ENCODE measurements at regions not wholly inside any gene's neighbourhood (a gene's known extent, or its start where the extent isn't known, plus 50 kb on each side); places are given as distances from the start of the nearest gene placed in this dataset.

- TF ChIP-seq CTCF (conservative IDR thresholded peaks at IDR 0.05 in 1 of 2, IDR thresholded peaks at IDR 0.05 in 1 of 2; ENCODE audit: low read depth in 1 of 2, low read length in 2 of 2): no peak
- TF ChIP-seq EZH2 (IDR thresholded peaks at IDR 0.05; ENCODE audit: low read length, missing control alignments): no peak
Measured at GRCh38 chr1:214213136-214213535, 67.8 kb upstream of the SMYD2 start.
